CD4-positive, alpha-beta T cell treated with Interleukin-6 at 100 ng/mL for 8 hours (primary cell): ENCODE measurements at regions not wholly inside any gene's neighbourhood (a gene's known extent, or its start where the extent isn't known, plus 50 kb on each side); places are given as distances from the start of the nearest gene placed in this dataset.

ENCODE experiments used
- DNase-seq: peaks from one replicate; pipeline ENCODE4 v3.0.0-alpha.2; 2020; ENCODE audit warnings: mixed read lengths, low spot score

DNA sequence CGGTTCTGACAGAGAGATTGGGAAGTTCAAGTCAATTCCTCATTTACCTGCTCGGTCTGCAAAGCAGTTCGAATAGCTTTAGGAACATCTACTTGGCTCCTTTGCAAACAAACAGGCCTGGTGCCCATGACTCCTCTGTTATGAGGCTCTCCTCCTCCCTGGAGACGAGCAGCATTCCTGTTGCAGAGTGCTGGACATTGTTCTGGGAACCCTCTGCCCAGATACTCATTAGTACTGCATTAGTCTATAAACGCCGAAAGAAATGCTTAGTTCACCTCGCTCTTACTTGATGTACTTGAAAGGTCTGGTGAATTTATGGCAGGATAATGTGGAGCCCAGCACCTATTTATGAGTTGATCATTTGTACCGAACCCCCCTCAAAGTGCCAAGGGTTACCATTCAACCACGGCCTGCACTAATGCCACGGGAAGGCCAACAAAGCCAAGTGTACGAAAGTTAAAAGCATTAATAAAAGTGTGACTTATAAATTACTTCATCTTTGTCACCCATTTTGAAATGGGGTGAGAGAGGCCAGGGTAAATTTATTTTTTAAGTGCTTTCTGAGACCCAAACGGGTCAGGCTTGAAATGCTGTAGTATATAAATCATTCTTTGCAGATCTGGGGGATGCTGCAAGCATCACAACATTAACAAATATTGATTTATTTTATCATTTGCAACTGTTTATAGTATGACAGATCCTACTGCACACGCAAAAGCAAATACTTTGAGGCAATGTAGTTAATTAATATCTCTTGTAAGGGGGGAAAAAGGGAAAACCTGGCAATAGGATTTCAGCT lies 478.9 kb upstream of the PSMD7 start:
- no peak for DNase-seq

DNA sequence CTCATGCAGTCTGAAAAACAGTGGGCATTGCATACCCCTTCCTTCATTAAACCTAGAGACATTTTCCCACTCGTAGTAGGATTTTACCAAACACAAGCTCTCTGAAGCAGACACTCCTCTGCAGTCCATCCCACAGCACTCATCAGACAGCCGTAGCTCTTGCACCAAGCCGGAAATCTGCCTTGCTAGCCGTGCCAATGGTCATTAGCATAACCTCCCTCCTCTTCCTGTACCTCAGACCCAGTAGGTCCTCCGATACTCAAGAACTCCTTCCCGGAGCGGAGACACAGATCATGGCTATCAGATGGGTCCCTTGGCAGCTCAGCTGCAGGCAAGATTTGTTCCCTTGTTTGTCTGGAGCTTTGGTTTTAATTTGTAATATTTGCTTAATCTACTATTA lies 483.1 kb upstream of the PSMD7 start:
- DNase-seq: no peak

DNA sequence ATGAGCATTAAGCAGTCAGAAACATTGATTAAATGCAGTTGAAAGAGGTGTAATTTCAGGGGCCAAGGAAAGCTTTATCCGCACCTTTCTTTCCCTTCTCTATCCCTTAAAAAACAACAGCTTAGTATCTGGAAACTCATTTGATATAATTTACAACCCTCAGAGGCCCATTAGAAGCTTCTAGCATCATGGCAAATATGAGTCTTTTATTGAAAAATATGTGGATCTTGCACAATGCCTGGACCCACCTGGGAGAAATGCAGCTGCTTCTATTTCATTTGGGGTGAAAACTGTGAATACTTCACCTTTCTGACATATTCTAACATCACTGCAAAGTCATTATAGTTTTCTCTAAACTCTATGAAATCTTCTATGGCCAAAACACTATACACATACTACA lies 492.2 kb upstream of the PSMD7 start:
- DNase-seq: no peak

DNA sequence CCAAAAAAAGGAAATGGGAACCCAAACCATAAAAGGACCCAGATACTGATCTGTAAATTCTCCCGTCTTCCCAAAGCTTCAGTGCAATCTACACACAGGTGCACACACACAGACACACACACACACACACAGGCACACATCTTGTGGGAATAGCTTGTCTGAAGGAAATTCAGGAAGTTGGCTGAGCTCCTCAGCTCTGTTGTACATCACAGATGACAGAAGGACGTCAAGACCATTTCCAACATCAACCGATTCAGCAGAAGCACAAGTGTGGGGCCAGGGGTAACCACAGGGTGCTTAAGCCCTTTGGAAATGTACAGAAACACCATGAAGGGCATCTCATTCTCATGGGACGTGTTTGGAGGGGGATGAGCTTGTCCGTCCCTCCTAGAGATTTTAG lies 498.1 kb upstream of the PSMD7 start:
- no peak for DNase-seq

- DNase-seq: no peak
Measured at GRCh38 chr16:73797115-73797514, 499.5 kb upstream of the PSMD7 start.

- DNase-seq: no peak
Measured at GRCh38 chr16:73796241-73796640, 500.4 kb upstream of the PSMD7 start.

- DNase-seq: no peak
Measured at GRCh38 chr16:73794994-73795393, 501.6 kb upstream of the PSMD7 start.

GRCh38 chr16:73793871-73794437 lies 502.7 kb upstream of the PSMD7 start:
- DNase-seq: no peak

GRCh38 chr16:73793260-73793659 lies 503.4 kb upstream of the PSMD7 start:
- DNase-seq: no peak

DNA sequence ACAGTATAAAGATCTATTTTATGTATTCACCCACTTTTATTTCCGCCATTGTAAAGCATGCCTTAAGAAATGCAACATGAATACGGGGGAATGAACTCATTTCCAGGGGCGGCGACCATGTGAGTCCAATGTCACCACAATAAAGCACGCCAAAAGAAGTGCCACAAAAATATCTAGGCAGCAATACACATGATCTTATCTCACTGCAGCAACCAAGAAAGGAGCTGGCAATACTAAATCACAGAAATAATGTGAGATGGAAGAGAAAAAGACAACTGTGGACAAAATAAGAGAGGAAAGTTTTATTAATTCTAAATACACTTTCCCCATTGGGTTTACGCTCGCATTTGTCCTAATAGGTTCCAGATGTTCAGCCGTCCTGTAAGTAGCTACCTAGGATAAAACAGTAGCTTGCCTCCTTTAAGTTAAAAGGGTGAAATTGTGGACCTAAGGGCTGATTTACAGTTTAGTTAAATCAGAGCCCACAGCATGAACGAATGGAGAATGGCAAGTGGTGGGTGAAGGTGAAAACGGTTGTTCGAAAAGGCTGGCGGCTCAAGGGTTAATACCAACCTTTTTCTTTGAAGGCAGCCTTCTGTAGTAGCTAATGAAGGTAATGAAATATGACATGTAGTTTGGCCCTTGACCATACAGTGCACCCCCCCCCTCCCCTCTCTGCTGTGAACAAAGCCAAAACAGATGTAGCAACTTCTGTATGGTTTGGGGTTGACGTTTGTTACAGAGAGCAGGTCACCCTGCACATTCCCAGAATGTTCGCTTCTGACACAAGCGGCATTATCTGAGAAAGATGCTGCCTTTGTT lies 504.2 kb upstream of the PSMD7 start:
- DNase-seq: no peak

DNA sequence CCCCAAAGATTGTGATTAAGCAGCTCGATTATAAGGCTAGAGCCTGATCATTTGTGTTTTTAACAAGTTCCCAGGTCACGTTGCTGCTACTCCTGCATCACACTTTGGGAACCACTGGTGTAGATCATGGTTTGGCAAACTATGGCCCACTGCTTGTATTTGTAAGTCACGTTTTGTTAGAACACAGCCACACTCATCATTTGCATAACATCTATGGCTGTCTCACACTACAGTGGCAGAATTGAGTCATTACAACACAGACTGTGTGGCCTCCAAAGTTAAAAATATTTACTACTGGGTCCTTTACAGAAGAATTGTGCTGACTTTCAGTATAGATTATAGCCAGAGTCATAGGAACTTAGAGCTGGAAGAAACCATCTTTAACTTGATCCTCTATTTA lies 515.3 kb upstream of the PSMD7 start:
- no peak for DNase-seq

- DNase-seq: no peak
Measured at GRCh38 chr16:73778887-73779286, 517.7 kb upstream of the PSMD7 start.

GRCh38 chr16:73775841-73776388 lies 520.7 kb upstream of the PSMD7 start:
- DNase-seq: no peak

GRCh38 chr16:73771196-73772064 lies 525.2 kb upstream of the PSMD7 start:
- no peak for DNase-seq

- DNase-seq: no peak
Measured at GRCh38 chr16:73768786-73769203, 527.8 kb upstream of the PSMD7 start.

- no peak for DNase-seq
Measured at GRCh38 chr16:73764321-73764720, 532.3 kb upstream of the PSMD7 start.

- no peak for DNase-seq
Measured at GRCh38 chr16:73756289-73757178, 540.1 kb upstream of the PSMD7 start.

DNA sequence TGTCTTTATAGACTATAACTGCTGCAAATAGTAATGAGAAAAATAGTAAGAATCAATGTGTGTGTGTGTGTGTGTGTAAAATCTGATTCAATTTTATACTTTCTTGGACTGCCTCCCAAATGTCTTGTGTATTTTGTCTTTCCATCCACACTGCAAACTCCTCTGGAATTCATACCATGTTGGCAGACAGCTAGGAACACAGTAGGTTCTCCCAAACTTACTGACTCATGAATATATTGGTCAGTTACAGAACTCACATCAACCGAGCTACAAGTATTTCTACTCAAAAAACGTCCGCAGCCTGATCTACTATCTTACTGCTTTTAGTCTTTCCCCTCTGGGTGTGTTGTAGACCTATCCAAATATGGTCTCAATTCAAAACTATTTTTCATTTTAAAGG lies 542.7 kb upstream of the PSMD7 start:
- no peak for DNase-seq

- no peak for DNase-seq
Measured at GRCh38 chr16:73750639-73751038, 546.0 kb upstream of the PSMD7 start.

DNA sequence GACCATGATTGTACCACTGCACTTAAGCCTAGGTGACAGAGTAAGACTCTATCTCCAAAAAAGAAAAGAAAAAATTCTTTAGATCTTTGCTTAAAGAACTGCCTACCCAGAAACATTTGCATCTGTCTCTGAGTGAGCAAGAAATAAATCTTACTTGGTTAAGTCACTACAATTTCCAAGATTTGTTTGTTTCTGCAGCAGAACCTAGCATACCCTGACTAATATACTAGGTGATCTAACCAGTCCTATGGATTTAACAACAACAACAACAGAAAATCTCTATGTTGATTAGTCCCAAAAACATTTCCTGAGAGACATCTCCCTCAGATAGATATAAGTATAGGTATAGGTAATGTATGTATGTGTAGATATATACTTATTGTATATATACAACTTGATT lies 549.3 kb upstream of the PSMD7 start:
- no peak for DNase-seq

DNA sequence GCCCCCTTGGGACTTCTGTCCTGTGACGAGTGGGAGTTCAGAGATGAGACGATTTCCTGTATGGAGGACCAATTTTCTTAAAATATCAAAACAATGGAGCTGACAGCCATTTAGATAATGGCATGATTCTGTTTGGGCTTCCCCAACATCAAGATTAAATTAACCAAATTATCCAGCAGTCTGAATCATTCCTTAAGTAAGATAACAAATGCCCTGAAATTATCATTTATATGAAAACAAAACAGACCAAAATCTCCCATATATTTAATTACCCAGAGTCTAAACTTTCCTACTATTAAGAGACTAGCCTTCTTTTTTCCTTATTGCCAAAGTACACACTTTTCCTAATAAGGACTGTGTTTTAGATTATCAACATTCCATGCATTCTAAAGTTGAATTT lies 550.1 kb upstream of the PSMD7 start:
- DNase-seq: no peak
